ENCODE measurements at regions not wholly inside any gene's neighbourhood (a gene's known extent, or its start where the extent isn't known, plus 50 kb on each side); places are given as distances from the start of the nearest gene placed in this dataset.

GRCh38 chr9:108489567-108489966 is 366.2 kb downstream of the ACTL7B start:
- TF ChIP-seq EZH2phosphoT487 (IDR thresholded peaks at IDR 0.05; ENCODE audit: borderline replicate concordance, low read length) (no peak), CTCF (IDR thresholded peaks at IDR 0.05; ENCODE audit: low read depth, low read length, poor library complexity, severe bottlenecking) (no peak)
